Gastrocnemius medialis (tissue), 4 donors: ENCODE measurements at regions not wholly inside any gene's neighbourhood (a gene's known extent, or its start where the extent isn't known, plus 50 kb on each side); places are given as distances from the start of the nearest gene placed in this dataset.
"Not testable (repeated sequence)": the region's sequence is repeated elsewhere in the genome, so short reads cannot be mapped to it uniquely, and the experiment has no call there.

Experiments
- ATAC-seq, 2 donors: fragments of 150-250 bp; one replicate each; pipeline ENCODE4 v1.9.1; 2016
- DNase-seq, 2 donors: peaks; one replicate each; pipeline ENCODE4 v3.0.0-alpha.2; 2019
- H3K27ac ChIP-seq, 4 donors: fragments of 200-600 bp; sonication (generic); 1 replicate in 1 of 4; 2 replicates in 3 of 4; pipeline ENCODE4 v1.5.1; 2016 to 2018; ENCODE audit warnings: mild to moderate bottlenecking in 2 of 4, moderate library complexity in 1 of 4
- H3K27me3 ChIP-seq, 3 donors: fragments of 200-600 bp; sonication (generic) in 2 of 3; 1 replicate in 1 of 3; 2 replicates in 2 of 3; pipeline versions ENCODE4 v1.5.1 to v1.6.0; 2016 to 2019; ENCODE audit warnings: mild to moderate bottlenecking in 1 of 3, moderate library complexity in 1 of 3
- H3K36me3 ChIP-seq, 2 donors: fragments of 200-600 bp; sonication (generic) in 1 of 2; one replicate each; pipeline ENCODE4 v1.5.1; 2017 to 2018
- H3K4me1 ChIP-seq, 2 donors: fragments of 200-600 bp; sonication (generic) in 1 of 2; one replicate each; pipeline ENCODE4 v1.5.1; 2016 to 2017; ENCODE audit warnings: mild to moderate bottlenecking in 2 of 2
- H3K4me3 ChIP-seq, 4 donors: fragments of 200-600 bp; sonication (generic) in 3 of 4; 1 replicate in 1 of 4; 2 replicates in 3 of 4; pipeline ENCODE4 v1.5.1; 2016 to 2019; ENCODE audit warnings: mild to moderate bottlenecking in 2 of 4
- H3K9me3 ChIP-seq, 3 donors: fragments of 200-600 bp; sonication (generic) in 2 of 3; 1 replicate in 1 of 3; 2 replicates in 2 of 3; pipeline ENCODE4 v1.5.1; 2016 to 2019
- CTCF ChIP-seq, 5 experiments: fragments of 450-650 bp in 3 of 5; fragments of 200-600 bp in 2 of 5; sonication (generic) in 2 of 5; IDR thresholded peaks in 4 of 5; conservative IDR thresholded peaks in 1 of 5; 1 replicate in 4 of 5; 2 replicates in 1 of 5; pipeline ENCODE4 v1.5.1; 2016 to 2019; ENCODE audit warnings: antibody characterized with exemption in 5 of 5, mild to moderate bottlenecking in 3 of 5, moderate library complexity in 3 of 5
- POLR2A ChIP-seq, 2 donors: fragments of 450-650 bp; IDR thresholded peaks; one replicate each; pipeline ENCODE4 v1.6.1; 2017; ENCODE audit warnings: antibody characterized with exemption in 2 of 2, mild to moderate bottlenecking in 2 of 2, moderate library complexity in 2 of 2
- in situ Hi-C, 4 donors: fragments of 200-750 bp; cut with MboI; loops; one replicate each; pipeline versions ENCODE4 v1.15.0 to v1.8.0; 2017; ENCODE audit warnings: low sequenced_read_pairs in 4 of 4
- intact Hi-C: fragments of 100-400 bp; cut with DNase I; formaldehyde crosslinking; loops from one replicate; pipeline ENCODE4 v1.15.1; 2023; ENCODE audit warnings: low total_unique reads

GRCh38 chr5:116861097-116861496 is 286.5 kb upstream of the SEMA6A start:
- in situ Hi-C loops = no loop called here
- H3K4me1 ChIP-seq = no peaks in the 10 kb centered on the region
- DNase-seq (no peak), ATAC-seq (no peak)
- H3K4me3 ChIP-seq = no peak overlapping the region
- intact Hi-C loops = no loop called here
- H3K27ac ChIP-seq = no peak overlapping the region
- no peaks in the 10 kb centered on the region for H3K9me3 ChIP-seq
- no peaks in the 10 kb centered on the region for H3K27me3 ChIP-seq
- no peaks in the 10 kb centered on the region for H3K36me3 ChIP-seq
- TF ChIP-seq CTCF (IDR thresholded peaks at IDR 0.05 in 4 of 5, conservative IDR thresholded peaks at IDR 0.05 in 1 of 5) = no peak
- no peak for TF ChIP-seq POLR2A (IDR thresholded peaks at IDR 0.05)

DNA sequence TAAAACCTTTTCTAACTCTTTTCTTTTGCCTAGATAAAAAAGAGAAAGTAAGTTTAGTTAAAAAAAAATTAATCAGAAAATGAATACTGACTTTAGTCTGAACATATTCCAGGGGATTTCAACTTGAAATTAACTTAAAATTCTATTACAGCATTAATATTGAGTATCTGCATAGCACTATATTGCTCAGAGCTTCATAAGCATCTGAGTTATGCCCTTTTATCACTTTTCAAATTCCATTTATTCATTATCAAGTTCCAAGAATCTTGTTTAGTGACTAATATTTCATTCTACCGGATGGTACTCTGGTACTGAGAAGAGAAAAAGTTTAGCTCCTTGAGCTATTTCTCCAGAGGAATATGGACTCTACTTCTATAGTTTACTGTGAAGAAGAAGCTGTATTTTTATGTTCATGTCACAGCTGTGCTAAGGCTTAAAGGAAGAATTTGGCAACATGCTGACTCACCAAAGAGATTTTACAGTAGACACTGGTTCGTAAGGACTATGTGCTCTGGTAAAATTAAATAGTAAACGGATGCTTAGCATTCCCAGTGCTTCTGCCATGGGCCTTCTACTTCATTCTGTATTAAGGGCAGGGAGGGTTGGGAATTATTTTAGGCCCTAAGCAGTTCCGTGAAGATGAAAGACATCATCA is 285.2 kb upstream of the SEMA6A start:
- Histone ChIP-seq H3K4me3 (no peak overlapping the region), H3K36me3 (no peaks in the 10 kb centered on the region), H3K27me3 (no peaks in the 10 kb centered on the region), H3K9me3 (no peaks in the 10 kb centered on the region), H3K27ac (no peak overlapping the region), H3K4me1 (no peaks in the 10 kb centered on the region)
- TF ChIP-seq POLR2A (IDR thresholded peaks at IDR 0.05) (no peak), CTCF (IDR thresholded peaks at IDR 0.05 in 4 of 5, conservative IDR thresholded peaks at IDR 0.05 in 1 of 5) (no peak)
- intact Hi-C loops (no loop called here), in situ Hi-C loops (no loop called here)
- ATAC-seq = no peak
- no peak for DNase-seq

GRCh38 chr5:116858705-116859333 is 284.2 kb upstream of the SEMA6A start:
- intact Hi-C loops = no loop called here
- H3K4me3 ChIP-seq = no peak overlapping the region
- DNase-seq (no peak), ATAC-seq (no peak)
- TF ChIP-seq POLR2A (IDR thresholded peaks at IDR 0.05) = no peak
- TF ChIP-seq CTCF (IDR thresholded peaks at IDR 0.05 in 4 of 5, conservative IDR thresholded peaks at IDR 0.05 in 1 of 5) = no peak
- no peak overlapping the region for H3K27ac ChIP-seq
- H3K4me1 ChIP-seq = no peaks in the 10 kb centered on the region
- no peaks in the 10 kb centered on the region for H3K36me3 ChIP-seq
- no peaks in the 10 kb centered on the region for H3K9me3 ChIP-seq
- in situ Hi-C loops = no loop called here
- H3K27me3 ChIP-seq = no peaks in the 10 kb centered on the region

GRCh38 chr5:116858020-116858419 is 283.4 kb upstream of the SEMA6A start:
- H3K4me3 ChIP-seq, H3K27me3 ChIP-seq, H3K4me1 ChIP-seq, H3K27ac ChIP-seq, H3K36me3 ChIP-seq, in situ Hi-C loops, H3K9me3 ChIP-seq, intact Hi-C loops, DNase-seq, ATAC-seq: not testable (repeated sequence)

DNA sequence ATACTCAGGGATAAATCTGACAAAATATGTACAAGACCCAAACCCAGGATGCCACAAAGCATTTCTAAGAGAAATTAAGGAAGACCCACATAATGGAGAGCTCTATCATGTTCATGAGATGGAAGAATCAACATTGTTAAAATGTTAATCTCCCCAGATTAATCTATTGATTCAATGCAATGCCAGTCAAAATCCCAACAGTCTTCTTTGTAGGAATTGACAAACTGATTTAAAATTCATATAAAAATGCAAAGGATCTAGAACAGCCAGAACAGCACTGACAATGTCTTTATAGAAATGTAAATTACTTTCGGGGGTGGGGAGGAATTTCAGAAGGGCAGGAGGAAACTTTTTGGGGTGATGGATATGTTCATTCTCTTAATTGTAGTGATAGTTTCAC is 281.6 kb upstream of the SEMA6A start:
- DNase-seq = no peak

More for the DNA sequence above, 281.6 kb upstream of the SEMA6A start:
- no peak overlapping the region for H3K27ac ChIP-seq
- H3K27me3 ChIP-seq = no peaks in the 10 kb centered on the region
- H3K4me3 ChIP-seq = no peak overlapping the region
- H3K4me1 ChIP-seq = no peaks in the 10 kb centered on the region
- H3K36me3 ChIP-seq = no peaks in the 10 kb centered on the region
- TF ChIP-seq POLR2A (IDR thresholded peaks at IDR 0.05) = no peak
- no peak for TF ChIP-seq CTCF (IDR thresholded peaks at IDR 0.05 in 4 of 5, conservative IDR thresholded peaks at IDR 0.05 in 1 of 5)
- ATAC-seq = no peak
- intact Hi-C loops (no loop called here), in situ Hi-C loops (no loop called here)
- no peaks in the 10 kb centered on the region for H3K9me3 ChIP-seq
